ENCODE measurements at regions not wholly inside any gene's neighbourhood (a gene's known extent, or its start where the extent isn't known, plus 50 kb on each side); places are given as distances from the start of the nearest gene placed in this dataset.

- DNase-seq (ENCODE audit: extremely low read depth in 1 of 11, low read depth in 9 of 11, low spot score in 4 of 11), result no peak
Observed at GRCh38 chr4:180101348-180102083, 2141.7 kb upstream of the TENM3 start.

DNA sequence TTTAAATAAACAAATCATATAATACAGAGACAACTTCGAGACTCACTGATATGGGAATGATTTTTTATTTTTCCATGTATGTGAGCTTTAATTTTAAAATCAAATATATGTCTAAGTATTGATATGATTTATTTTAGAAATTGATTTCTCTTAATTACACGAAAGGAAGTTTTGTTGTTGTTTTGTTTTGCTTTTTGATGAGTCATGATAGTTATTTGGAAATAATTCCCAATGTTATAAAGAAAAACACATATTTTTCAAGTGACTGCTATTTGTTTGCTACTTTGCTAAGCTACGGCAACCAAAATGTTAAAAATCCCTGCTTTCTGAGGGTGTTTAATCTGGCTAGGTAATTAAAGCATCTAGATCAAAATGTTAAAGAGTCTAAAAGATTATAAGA is 2139.4 kb upstream of the TENM3 start:
- no peak for DNase-seq (ENCODE audit: extremely low read depth in 1 of 11, low read depth in 9 of 11, low spot score in 4 of 11)

- no peak for DNase-seq (ENCODE audit: extremely low read depth in 1 of 11, low read depth in 9 of 11, low spot score in 4 of 11)
Observed at GRCh38 chr4:180105362-180105761, 2137.8 kb upstream of the TENM3 start.

DNA sequence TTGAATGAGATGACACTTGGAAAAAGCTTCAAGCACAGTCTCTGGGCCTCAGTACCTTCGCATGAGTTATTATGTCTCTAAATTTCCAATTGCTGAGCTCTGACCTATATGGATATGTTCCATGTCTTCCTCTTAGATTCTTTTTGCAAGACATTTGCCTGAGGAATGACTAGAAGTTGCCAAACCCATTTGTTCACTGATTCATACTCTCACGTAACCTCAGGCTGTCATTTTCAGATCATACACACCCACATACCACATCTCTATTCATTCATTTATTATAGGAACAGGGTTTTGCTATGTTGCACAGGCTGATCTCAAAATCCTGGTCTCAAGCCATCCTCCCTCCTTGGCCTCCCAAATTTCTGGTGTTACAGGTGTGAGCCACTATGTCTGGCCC is 2137.1 kb upstream of the TENM3 start:
- no peak for DNase-seq (ENCODE audit: extremely low read depth in 1 of 11, low read depth in 9 of 11, low spot score in 4 of 11)

DNA sequence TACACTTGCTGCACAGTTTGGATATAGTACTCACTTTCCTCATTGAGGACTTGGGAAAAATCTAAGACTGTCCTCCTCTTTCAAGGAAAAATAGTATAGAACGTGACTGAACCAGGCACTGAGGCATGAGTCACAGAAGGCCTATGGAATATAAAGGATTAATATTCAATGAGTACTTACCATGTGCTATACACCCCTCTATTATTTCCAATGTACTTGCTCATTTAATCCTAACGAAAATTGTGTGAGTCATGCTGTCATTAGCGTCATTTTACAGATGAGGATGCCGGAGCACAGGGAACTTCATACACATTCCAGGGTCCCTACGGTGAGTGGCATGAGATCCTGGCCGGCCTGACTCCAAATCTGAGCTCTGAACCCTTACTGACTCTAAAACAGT is 2136.2 kb upstream of the TENM3 start:
- DNase-seq (ENCODE audit: extremely low read depth in 1 of 11, low read depth in 9 of 11, low spot score in 4 of 11), result no peak

DNA sequence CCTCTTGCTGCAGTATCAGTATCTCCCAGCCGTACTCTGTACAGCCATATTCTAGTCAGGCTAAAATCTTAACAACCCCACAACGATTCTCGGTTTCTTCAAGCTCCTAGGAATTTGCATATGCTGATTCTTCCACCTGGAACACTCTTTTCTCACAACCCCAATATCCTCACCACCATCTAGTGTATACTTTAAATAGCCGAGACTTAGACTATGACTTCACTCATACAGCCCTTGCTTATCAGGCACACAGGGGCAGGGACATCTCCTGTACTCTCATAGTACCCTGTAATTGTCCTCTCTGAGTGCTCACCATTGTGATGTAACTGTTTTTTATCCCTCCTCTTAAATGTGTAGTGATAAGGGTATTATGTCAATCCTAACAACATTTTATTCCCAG is 2126.4 kb upstream of the TENM3 start:
- DNase-seq (ENCODE audit: extremely low read depth in 1 of 11, low read depth in 9 of 11, low spot score in 4 of 11), result no peak

GRCh38 chr4:180120068-180120467 is 2123.1 kb upstream of the TENM3 start:
- no peak for DNase-seq (ENCODE audit: extremely low read depth in 1 of 11, low read depth in 9 of 11, low spot score in 4 of 11)

DNA sequence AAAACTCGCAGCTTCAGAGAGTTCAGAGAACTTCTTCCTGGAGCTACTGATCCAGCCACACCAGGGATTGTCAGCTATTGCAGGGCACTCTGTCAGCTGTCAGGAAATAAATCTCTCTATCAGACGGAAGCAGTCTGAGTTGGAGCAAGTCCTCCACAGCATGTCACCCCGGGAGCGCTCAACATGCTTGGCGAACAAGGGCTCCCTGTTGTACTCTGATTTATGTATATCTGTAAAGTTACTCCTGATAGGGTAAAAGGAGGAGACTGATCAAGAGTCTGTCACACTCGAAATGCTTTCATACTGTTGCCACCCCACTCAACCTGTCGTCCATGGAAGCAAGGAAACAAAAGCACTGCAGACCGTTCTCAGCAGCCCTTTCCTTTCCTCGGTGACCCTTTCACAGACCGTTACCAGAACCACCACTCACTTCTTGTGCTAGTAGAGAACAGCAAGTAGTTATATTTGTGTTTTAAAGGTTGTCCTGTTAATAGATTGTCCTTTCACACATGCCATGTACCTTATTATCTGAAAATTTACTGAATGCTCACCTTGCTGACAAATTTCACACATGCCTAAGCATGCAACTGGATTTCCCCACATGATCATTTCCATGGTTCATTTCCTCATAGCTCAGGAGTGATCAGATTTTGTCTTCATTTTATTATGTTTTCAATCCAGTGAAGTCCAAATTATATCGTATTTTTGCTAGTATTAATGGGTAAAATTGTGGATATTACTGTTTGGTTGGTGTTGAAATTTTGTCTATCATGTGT is 2108.9 kb upstream of the TENM3 start:
- peak in 10 of 11 donors; percentile 4 to 24 (median 12) for DNase-seq (ENCODE audit: extremely low read depth in 1 of 11, low read depth in 9 of 11, low spot score in 4 of 11)

- no peak for DNase-seq (ENCODE audit: extremely low read depth in 1 of 11, low read depth in 9 of 11, low spot score in 4 of 11)
Observed at GRCh38 chr4:180141734-180142133, 2101.5 kb upstream of the TENM3 start.

GRCh38 chr4:180148737-180149136 is 2094.5 kb upstream of the TENM3 start:
- DNase-seq (ENCODE audit: extremely low read depth in 1 of 11, low read depth in 9 of 11, low spot score in 4 of 11), result no peak

DNA sequence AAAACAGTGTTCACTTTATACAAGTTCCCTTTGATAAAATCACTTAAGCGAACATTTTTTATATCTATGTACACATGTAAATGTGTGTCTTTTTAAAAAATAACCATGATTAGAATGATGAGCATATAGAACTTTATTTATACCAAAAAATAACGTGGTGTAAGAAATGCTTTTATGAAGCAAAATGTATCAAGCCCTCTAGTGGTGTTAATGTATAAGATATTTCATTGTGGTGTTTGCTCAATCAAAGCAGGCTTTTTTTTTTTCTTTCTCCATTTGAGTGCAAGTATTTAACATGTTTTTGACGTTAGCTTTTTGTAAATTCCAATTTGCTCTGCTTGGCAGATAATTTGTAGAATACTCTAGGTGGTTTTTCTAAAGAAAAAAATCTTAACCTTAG is 2092.4 kb upstream of the TENM3 start:
- no peak for DNase-seq (ENCODE audit: extremely low read depth in 1 of 11, low read depth in 9 of 11, low spot score in 4 of 11)

DNA sequence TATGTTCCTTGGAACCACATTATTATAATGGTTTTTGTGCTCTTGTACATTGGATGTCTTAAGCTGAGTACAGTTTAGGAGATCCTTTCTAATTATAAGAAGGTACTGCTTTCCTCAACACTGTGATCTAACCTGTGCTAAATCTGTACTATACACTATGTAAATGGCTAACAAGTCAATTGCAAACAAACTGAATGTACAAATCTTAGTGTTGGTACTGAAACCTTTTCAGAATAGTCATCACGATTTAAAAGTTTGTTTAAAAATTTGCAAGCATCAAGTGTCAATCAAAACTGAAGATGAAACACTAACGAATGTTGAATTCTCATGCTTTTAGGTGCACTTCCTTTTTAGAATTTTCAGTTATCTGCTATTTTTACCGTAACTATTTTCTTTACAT is 2090.4 kb upstream of the TENM3 start:
- DNase-seq (ENCODE audit: extremely low read depth in 1 of 11, low read depth in 9 of 11, low spot score in 4 of 11), result no peak

DNA sequence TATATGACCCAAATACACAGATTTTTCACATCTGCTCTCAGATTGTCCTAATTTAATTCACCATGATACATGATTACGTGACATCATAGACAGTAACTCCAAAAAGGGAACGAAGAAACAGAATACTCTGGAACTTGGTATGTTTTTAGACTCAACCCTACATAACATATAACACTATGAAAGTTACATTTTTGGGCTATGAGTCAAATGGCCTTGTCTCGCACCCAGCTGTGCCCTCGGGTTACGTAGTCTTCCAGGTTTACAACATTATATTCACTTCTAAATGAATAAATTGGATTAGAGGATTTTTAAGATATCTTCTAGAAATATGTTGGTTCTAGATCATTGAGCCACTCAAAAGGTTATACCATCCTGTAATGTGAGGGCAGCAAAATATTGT is 2089.6 kb upstream of the TENM3 start:
- no peak for DNase-seq (ENCODE audit: extremely low read depth in 1 of 11, low read depth in 9 of 11, low spot score in 4 of 11)

GRCh38 chr4:180156684-180157083 is 2086.5 kb upstream of the TENM3 start:
- no peak for DNase-seq (ENCODE audit: extremely low read depth in 1 of 11, low read depth in 9 of 11, low spot score in 4 of 11)

GRCh38 chr4:180160195-180160983 is 2082.8 kb upstream of the TENM3 start:
- no peak for DNase-seq (ENCODE audit: extremely low read depth in 1 of 11, low read depth in 9 of 11, low spot score in 4 of 11)

GRCh38 chr4:180164799-180165198 is 2078.4 kb upstream of the TENM3 start:
- peak in 10 of 11 donors; percentile 5 to 65 (median 28) for DNase-seq (ENCODE audit: extremely low read depth in 1 of 11, low read depth in 9 of 11, low spot score in 4 of 11)

DNA sequence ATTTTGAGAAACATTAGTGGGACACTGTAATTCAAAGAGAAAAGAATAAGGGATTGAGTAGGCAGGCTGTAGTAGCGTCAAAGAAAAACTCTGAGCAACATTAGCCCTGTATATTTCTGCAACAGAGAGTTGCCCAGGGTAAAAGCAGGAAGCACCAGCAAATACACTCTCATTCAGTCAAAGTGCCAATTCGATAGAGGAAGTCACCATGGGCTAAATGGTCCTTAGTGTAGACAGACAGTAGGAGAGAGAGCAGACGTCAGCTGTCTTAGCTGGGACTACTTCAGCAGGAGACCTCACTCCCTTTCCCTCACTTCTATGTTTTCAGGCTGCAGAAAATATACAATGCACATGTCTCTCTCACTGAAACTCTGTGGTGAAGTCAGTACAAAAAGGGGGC is 2073.8 kb upstream of the TENM3 start:
- no peak for DNase-seq (ENCODE audit: extremely low read depth in 1 of 11, low read depth in 9 of 11, low spot score in 4 of 11)

GRCh38 chr4:180169966-180170365 is 2073.2 kb upstream of the TENM3 start:
- DNase-seq (ENCODE audit: extremely low read depth in 1 of 11, low read depth in 9 of 11, low spot score in 4 of 11), result no peak

GRCh38 chr4:180179146-180179545 is 2064.1 kb upstream of the TENM3 start:
- DNase-seq (ENCODE audit: extremely low read depth in 1 of 11, low read depth in 9 of 11, low spot score in 4 of 11), result no peak

DNA sequence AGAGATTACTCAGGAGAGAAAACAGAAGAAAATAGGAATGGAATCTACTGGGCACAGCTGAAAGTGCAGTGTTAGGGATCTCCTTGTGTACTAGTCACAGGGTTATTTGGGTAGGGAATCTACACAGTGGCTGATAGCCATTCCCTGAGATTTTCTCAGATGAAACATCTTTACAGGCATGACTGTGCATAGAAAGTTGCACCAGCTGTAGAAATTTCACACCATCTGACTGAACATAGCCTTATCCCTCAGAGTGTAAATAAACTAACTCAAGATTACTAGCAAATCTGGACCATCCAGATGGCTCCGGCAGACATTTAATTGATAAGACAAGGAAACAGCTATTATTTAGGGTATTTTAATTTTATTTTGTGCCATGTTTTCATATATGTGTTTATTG is 2053.5 kb upstream of the TENM3 start:
- no peak for DNase-seq (ENCODE audit: extremely low read depth in 1 of 11, low read depth in 9 of 11, low spot score in 4 of 11)
